NCI-H82 treated with DMSO at 0.1 percent for 48 hours (cell line): ENCODE measurements at regions not wholly inside any gene's neighbourhood (a gene's known extent, or its start where the extent isn't known, plus 50 kb on each side); places are given as distances from the start of the nearest gene placed in this dataset.
"Not testable (repeated sequence)": the region's sequence is repeated elsewhere in the genome, so short reads cannot be mapped to it uniquely, and the experiment has no call there.

ENCODE experiments used
- DNase-seq: peaks from one replicate; lab custom pipeline; 2025; ENCODE audit not compliant: unreplicated experiment; lab: John Stamatoyannopoulos, UW

DNA sequence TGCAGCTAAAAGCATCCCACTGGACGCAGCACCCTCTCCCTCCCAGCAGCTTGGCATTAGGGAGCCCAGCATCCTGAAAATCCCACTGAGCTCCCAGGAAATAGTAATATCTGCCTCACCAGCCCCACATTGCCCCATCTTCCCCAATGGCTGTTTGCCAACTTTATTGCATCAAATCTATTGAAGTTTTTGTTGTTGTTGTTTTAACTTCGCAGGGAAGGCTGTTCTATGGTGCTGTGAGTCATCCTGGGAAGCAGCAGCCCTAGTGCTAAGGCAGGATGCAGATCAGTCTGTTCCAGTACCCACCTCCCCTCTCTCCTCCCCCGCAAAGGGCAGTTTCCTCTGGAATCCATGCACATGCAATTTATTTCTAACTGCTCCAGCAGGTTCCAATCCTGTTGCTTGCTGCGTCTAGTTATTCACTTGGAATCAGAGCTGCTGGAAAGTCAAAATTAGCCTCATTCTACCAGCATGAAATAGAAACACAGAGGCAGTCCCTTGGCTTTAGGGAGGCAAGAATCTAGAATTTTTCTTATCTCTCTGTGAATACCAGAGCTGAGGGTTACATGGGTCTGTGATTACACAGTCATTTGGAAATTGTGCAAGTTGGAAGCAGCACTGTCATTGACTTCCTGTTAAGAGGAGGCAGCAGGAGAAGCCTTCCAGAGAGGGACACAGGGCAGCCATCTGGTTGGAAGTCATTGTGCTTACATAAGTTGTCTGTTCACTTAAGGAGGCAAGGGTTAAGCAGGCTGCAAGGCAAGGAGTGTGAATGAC, 115.9 kb upstream of the CACUL1 start:
- no peak for DNase-seq

DNA sequence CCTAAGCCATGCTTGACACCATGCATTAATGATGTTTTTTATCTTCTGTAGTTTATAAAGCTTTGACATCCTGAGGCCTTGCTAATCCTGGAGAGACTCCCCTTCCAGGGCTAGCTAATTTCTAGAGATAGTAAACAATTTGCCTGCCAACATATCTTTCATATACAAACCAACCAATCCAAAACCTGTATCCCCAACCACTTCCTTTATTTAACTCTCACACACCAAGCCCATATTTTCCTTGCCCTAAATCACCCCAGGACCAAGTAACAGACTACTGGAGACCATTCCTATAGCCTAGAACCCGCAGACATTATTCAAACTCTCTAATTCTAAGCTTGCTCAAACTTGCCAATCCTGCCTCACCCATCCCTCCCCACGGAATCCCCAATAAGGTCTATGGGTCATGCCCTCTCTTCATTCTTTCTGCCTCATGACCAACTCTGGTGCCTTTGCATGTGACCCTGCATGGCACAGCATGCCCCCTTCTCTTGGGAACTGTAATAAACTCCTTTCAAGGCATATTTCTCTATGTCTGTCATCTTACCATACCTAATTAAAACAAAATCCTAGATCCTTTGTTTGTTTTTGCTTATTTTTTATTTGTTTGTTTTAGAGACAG, 116.6 kb upstream of the CACUL1 start:
- no peak for DNase-seq

DNA sequence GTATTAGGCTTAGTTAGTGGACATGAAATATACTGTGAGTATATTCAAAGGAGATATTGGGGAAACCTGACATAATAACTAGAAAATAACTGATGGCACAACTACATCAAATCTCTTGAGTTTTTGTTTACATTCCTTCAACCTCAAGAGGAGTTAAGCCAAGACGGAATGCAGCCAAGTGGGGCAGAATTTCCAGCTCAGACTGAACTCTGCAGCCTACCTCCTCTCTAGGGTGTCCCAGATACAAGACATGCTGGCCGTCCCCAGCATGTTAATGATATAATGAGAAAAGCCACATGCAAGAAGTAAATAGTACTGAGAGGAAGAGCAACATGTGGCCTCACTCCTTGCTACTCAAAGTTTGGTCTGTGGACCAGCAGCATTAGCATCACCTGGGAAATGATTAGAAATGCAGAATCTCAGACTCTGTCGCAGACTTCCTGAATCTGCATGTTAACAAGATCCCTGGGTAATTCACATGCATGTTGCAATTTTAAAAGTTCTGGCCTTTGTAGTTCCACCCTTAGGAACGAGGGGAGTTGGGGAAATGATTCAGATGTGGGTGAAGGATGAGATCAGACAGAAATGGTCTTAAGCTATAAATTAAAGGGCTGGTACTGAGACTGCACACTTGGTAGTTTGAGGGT, 118.4 kb upstream of the CACUL1 start:
- DNase-seq = no peak

DNA sequence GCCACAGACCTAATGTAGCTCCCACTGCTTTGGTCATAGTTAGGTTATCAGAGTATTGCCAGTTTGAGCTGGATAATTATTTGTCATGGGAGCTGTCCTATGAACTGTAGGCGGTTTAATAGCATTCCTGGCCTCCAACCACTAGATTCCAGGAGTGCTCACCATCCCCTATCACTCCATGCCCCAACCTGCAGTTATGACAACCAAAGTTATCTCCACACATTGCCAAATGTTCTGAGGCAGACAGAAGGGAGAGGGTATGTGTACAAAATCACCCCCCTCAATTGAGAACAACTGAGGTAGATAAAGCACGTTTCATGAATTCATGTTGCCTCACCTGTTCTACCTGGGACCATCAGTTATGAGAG, 119.0 kb upstream of the CACUL1 start:
- DNase-seq = no peak

DNA sequence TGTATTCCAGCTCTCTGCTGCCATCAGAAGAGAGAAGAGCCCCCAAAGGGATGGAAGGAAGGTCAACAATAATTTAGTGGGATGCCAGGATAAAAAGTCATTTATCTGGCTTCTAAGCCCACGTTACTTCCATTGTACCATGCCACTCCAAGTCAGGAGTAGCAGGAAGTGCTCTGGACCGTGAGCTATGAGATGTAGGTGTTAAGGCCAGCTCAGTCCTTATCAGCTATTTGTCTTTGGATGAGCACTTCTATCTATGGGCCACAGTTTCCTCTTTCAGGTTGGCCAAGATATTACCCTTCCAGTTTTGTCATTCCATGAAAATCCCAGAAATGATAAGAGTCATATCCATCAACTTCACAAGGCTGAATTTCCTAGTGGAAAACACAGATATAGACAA, 119.4 kb upstream of the CACUL1 start:
- DNase-seq = no peak

DNA sequence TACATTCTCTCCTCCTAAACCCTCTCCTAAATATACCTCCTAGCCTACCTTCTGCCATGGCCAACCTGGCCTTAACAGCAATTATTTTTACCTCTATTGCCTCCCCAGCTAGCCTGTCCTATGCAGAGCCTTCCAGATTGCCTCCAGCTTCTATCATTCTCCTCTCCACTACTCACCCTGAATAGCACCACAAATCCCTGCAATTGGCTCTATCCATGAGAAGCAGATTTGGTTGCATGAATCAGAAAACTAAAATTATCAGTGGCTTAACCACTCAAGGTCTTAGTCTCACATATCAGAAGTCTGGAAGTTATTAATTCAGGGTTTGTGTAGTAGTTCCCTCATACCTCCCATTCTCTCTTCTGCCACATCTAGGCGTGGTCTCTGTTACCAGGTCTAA, 120.3 kb upstream of the CACUL1 start:
- DNase-seq = no peak

DNA sequence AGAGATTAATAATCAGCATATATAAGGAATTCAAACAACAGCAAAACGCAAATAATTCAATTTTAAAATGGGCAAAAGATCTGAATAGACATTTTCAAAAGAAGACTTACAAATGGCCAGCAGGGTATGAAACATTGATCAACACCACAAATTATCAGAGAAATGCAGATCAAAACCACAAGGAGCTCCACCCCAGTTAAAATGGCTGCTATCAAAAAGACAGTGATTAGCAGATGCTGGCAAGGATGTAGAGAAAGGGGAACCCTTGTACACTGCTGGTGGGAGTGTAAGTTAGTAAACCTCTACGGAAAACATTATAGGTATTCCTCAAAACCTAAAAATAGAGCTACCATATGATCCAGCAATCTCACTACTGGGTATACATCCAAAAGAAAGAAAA, 128.0 kb upstream of the CACUL1 start:
- DNase-seq = no peak

DNA sequence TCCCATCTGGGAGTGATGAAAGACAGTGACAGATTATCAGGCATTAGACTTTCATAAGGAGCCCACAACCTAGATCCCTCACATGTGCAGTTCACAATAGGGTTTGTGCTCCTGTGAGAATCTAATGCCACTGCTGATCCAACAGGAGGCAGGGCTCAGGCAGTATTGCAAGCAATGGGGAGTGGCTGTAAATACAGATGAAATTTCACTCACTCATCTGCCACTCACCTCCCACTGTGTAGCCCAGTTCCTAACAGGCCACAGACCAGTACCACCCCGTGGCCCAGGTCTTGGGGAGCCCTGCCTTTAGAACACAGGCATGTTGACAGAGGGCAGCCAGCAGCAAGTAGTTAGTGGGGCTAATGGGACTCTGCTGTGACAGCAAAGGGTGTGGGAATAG, 137.3 kb upstream of the NANOS1 start:
- no peak for DNase-seq

DNA sequence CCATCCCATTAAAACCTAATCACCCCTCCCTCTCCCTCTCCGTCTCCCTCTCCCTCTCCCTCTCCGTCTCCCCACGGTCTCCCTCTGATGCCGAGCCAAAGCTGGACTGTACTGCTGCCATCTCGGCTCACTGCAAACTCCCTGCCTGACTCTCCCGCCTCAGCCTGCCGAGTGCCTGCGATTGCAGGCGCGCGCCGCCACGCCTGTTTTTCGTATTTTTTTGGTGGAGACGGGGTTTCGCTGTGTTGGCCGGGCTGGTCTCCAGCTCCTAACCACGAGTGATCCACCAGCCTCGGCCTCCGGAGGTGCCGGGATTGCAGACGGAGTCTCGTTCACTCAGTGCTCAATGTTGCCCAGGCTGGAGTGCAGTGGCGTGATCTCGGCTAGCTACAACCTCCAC, 134.6 kb upstream of the NANOS1 start:
- DNase-seq = not testable (repeated sequence)

DNA sequence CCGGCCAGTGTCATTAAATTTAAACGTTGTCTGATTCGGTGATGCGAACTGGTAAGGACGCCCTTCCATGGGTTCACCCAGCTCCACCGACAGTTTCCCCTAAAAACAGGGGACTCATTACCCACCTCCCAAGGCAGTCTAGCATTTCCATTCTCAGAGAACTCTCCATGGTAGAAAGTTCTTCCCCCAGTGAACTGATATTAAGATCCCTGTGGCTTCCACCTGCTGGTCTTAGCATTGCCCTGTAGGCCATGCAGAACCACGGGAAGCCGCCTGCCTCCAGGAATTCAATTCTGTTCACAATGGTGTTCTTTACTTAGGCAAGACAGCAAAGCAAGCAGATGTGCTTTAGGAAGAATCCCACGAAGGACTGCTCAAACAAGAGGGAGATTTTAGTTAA, 128.9 kb upstream of the NANOS1 start:
- no peak for DNase-seq

DNA sequence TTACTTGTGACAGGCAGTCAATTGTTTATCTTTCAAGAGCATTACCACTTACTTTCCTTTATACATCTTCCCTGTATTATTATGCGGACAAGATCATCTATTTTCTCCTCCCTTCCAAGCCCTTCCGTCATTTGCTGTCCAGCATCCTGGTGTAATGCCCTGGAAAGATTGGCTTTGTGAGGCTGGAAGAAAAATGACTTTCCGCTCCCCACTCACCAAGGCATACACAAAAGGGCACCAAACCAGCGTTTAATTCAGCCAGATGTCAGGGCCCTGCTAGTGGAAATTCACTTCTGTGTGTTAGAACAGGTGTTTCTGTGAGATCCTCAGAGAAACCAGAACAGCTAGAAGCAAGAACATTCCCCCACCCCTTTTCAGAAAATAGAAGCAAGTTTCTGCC, 128.1 kb upstream of the NANOS1 start:
- DNase-seq = no peak

DNA sequence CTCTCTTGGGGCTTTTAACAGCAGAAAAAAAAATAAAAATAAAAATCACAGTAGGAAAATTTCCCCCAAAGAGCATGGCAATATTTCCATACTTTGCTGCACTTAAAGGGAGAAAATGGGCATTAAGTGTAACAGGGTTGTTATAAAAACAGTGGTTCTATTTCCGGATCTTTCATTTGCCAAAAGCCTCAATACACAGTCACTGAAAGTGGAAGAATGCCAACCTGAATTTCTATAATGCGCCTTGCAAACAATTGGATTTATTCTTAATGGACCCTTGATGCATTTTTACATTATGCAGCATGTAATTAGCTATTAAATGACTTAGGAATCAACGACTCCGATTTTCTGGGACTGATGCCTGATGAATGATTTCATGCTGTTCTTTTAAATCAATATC, 127.6 kb upstream of the NANOS1 start:
- no peak for DNase-seq

DNA sequence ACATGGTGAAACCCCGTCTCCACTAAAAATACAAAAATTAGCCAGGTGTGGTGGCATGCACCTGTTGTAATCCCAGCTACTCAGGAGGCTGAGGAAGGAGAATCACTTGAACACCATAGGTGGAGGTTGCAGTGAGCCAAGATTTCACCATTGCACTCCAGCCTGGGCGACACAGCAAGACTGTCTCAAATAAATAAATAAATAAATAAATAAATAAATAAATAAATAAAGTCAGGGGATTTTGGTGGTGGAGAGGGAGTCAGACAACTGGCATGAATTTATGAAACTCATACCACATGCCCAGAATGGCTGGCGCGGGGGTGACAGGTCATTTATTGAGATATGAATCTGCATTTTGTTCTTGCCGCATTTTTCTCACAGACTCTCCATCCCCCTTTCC, 126.9 kb upstream of the NANOS1 start:
- not testable (repeated sequence) for DNase-seq

DNA sequence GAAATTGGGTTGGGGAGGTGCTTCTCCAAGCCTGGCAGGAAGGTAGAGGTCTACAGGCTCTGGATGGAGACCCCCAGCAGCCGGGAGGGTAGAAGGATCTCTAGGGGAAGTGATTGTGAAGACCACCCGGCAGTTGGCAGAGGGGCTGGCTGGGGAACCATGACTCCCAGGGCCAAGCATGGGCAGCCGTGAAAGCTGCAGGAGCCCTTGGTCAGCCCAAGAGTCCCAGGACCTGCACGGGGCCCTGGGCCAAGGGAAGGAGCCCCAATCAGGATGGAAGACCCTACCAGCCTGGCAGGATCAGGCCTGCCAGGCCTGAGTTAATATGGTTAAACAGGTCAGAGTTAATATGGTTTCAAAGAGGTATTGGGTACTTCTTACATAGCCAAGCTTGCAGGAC, 126.3 kb upstream of the NANOS1 start:
- no peak for DNase-seq

DNA sequence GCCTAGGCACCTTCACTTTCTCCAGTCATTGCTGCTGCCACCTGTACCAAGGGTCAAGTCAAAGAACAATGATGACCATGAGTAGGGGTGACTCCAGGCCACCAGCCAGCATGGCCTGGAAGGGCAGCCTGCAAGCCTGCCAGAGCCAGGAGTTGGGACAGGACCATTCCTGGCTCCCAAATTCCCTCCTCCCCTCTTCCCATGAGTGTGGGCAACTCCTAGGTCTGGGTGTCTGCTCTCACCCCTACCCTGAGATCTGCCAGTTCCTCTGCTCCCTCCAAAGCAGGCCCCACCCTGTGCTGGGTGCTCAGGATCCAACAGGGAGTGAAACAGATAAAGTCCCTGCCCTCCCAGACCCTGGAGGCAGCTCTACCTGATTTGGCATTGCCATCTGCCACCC, 125.8 kb upstream of the NANOS1 start:
- no peak for DNase-seq

DNA sequence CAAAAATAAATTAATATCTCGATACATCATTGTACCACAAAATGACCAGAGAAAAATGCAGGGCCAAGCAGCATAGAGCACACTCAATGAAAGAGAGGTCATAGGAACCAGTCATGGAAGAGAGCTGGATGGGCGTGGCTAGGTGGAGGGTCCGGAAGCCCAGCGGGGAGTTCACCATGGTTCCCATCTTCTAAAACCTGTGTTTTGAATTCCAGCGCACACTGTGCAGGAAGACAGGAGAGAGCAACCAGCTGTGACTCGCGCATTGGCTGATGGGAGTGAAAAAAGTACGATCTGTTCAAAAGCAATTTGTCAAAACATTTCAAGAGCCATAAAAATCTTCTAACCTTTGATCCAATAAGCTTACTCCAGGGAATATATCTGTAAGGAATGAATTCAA, 125.2 kb upstream of the NANOS1 start:
- DNase-seq = no peak

DNA sequence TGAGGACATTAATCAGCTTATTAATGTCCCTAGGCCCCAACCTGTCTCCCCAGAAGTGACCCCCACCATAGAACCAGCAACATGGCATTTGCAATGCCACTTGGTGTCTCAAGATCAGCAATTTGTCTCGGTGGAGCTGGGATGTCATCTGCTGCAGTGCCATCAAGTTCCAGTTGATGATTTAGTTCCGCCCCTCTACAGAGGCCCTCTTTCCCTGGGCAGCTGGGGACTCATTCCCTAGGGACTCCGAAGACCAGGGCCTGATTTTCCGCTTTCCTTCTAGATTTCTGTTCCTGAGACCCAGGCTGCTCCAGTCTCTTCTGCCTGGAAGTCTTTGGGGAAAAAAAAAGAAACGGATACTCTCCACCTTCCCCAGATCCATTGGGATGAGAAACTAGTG, 122.5 kb upstream of the NANOS1 start:
- DNase-seq = no peak

DNA sequence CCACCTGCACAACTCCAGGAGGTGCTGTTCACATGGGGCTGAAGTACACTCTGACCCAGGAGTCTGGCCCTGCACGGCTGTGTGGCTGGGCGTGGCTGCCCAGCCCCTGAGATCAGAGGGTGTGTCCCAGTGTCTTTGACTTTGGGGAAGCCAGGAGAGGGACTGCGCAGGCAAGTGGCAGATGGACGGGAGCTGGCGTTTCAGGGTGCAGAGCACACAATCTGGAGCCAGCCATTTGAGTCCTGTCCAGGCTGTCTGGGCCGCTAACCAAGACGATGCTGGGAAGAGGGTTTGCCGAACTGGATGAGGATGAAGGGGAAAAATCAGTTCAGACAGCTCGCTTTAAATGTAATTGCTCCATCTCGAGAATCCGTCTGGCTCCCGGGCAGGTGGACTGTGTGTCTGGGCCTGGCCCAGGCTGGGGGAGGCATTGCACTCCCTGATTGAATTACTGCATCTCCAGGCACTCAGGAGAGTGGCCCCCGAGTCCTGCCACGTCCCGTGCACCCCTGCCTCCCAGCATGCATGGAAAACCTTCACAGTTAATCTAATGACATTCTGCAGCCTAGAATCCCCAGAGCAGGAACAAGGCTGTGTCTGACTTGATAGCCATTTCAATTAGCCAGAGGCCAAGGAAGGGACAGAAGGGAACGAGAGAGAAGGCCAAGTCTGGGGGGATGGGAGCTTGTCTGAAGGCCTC, 120.8 kb upstream of the NANOS1 start:
- no peak for DNase-seq

DNA sequence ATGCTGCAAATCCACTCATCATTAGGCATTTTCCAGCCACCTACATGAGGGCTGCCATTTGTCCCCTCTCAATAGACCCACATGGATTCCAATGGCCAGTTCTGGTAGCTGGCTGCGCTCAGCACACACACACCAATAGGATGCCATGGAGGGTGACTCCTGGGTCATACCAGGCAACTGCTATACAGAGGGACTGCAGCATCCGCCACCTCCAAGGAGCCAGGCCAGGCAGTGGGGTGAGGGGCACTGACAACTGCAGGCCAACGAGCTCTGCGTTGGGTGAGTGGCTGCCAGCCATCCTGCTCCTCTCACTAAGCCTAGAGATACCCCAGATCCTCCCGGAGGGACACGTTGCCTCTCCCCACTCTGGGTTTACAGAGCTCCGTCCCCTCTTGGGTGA, 118.8 kb upstream of the NANOS1 start:
- DNase-seq = no peak

DNA sequence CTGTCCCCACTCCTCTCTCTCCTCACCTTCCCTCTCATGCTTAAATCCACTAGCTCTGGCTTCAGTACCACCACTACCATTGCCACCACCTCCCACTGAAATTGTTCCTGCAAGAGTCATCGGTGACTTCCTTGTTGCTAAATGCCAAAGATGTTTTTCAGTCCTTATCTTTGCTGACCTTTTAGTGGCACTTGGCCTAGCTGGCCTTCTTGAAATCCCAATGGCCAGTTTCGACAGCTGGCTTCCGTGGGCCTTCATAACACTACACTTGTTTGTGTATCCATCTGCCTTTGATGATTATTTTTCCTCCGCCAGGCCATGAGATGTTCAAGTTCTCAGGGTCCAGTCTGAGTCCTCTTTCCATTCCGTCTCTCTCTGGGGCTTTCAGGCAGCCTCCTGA, 118.2 kb upstream of the NANOS1 start:
- no peak for DNase-seq

DNA sequence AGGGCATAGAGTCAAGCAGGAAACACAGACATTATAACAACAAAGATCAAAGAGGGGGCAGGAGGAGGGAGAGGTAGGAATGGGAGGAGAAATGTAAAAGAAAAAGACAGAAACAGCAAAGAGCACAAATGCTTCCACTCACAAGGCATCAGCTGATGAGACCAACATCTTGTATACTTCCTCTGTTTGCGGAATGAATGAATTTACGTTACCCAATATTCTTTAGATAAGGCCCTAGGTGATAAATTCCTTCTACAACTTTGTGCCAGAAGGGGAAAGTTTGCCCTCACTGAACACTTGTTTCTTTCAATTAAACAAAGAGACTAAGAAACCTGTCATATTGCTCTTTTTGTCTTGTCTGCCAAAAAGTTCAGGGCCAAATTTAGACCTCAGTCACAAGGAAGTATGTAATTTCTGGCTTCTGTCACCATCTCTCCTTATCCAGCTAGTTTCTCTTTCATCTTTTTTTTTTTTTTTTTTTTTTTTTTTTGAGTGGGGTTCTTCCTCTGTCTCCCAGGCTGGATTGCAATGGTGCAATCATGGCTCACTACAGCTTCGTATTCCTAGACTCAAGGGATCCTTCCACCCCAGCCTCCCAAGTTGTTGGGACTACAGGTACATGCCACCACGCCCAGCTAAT, 116.4 kb upstream of the NANOS1 start:
- DNase-seq = no peak

DNA sequence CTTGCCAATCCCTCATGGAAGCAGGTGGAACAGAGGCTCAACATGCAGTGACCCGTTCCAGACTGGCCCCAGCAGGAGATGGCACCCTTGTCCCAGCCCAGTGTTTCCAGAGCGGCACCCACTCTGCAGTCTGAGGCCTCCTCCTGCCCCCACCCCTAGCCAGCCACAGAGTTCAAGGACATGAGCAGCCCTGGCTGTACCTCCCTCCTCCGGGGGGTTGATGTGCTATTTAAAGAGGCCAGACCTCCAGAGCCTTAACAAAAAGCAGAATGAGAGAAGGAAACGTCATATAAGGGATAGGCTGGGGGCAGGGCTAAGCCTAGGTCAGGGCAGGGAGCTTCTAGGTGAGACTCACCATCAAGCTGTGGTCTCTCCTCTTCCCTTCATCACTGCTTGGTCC, 115.7 kb upstream of the NANOS1 start:
- DNase-seq = no peak
